D721Med (cell line): ENCODE measurements at regions not wholly inside any gene's neighbourhood (a gene's known extent, or its start where the extent isn't known, plus 50 kb on each side); places are given as distances from the start of the nearest gene placed in this dataset.

ENCODE experiments used
- DNase-seq: peaks from one replicate; pipeline ENCODE4 v3.0.0; 2011; ENCODE audit warnings: low spot score; ENCODE audit not compliant: insufficient read length
- FAIRE-seq: peaks from 2 replicates; lab custom pipeline; 2011; peaks lifted over from hg19 to GRCh38; lab: Jason Lieb, UNC
- TF ChIP-seq, protein P1 (sequence below): IDR thresholded peaks from 2 replicates; pipeline ENCODE4 v1.5.1; 2012; ENCODE audit warnings: mild to moderate bottlenecking, control low read depth; ENCODE audit not compliant: insufficient read depth; ENCODE audit errors: missing control alignments

- TF ChIP-seq, protein P1, sequence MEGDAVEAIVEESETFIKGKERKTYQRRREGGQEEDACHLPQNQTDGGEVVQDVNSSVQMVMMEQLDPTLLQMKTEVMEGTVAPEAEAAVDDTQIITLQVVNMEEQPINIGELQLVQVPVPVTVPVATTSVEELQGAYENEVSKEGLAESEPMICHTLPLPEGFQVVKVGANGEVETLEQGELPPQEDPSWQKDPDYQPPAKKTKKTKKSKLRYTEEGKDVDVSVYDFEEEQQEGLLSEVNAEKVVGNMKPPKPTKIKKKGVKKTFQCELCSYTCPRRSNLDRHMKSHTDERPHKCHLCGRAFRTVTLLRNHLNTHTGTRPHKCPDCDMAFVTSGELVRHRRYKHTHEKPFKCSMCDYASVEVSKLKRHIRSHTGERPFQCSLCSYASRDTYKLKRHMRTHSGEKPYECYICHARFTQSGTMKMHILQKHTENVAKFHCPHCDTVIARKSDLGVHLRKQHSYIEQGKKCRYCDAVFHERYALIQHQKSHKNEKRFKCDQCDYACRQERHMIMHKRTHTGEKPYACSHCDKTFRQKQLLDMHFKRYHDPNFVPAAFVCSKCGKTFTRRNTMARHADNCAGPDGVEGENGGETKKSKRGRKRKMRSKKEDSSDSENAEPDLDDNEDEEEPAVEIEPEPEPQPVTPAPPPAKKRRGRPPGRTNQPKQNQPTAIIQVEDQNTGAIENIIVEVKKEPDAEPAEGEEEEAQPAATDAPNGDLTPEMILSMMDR = no peak
- FAIRE-seq (no peak), DNase-seq (no peak)
Measured at GRCh38 chr18:22467760-22468553, 50.2 kb upstream of the CTAGE1 start.

DNA sequence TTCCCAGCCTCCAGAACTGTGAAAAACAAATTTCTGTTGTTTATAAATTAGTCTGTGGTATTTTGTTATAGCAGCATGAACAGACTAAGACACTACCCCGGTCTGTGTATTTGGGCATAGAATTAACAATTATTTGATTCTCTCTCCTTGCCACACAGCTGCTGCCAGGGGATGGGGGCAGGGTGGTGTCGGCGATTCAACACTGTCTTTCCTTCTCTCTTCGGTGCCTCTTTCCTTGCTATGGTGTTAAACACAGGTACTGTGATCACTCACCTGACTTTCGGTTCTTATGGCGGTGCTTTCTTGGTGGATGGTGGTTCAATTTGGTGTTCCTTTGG lies 50.8 kb upstream of the CTAGE1 start:
- no peak for FAIRE-seq

GRCh38 chr18:22469061-22469734 lies 51.5 kb upstream of the CTAGE1 start:
- TF ChIP-seq, protein P1 = no peak
- DNase-seq (no peak), FAIRE-seq (no peak)

More for the DNA sequence above, 50.8 kb upstream of the CTAGE1 start:
- TF ChIP-seq, protein P1 = no peak
- DNase-seq = no peak

DNA sequence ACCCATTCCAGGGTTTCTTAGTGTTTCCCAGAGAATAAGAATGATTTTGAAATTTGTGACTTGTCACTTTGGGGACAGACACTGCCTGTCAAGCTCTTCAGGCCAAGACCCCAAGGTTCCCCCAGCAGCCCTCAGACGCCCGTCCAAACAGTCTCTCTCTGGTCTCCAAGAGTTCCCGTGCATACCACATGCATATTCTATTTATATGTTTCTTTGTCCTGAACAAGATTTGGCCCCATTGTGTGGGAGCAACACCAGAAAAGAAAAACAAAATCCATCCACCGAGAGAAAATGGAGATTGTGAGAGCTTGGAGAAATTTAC lies 52.2 kb upstream of the CTAGE1 start:
- DNase-seq (no peak), FAIRE-seq (no peak)
- TF ChIP-seq, protein P1 = no peak

DNA sequence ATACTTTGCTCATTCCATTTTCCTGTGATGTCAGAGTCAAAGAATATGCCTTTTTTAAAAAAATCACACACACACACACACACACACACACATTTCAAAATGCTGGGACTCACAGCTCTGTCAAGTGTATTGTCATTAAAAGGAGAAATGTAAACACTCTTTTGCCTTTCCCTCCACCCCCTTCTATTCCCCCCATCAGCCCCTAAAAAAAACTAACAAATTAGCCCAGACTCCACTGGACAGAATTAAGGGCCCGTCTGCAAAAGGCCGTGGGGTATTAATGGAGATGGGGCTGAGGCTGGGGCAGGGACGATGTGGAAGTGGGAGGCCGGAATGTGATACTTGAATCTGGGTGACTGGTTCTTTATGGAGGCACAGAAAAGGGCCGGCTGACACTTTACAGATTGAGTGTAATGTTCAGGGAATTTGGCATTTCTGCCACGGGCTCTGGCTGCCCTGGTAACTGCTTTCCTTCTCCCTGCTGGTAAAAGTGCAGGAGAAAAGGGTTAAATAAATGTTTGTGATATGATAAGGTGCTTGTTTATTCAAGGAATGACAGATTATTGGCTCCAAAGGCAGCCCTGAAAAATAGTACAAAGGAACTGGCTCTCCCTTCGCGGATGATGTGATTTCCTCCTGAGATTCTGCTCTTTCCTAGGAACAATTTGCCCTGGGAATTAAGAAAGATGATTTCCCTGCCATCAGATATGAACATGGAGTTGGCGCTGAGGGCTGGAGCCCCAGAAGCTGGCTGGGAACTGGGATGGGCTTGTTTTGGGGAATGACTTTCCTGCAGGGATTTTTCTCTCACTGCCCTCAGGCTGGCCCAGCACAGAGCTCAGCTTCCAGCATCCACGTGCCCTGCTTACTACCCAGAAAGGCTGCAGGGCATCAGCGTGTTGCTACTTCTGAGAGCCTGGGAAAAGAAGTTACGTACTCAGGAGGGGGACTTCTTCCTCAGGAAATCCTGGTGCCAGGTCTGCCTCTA lies 52.8 kb upstream of the CTAGE1 start:
- FAIRE-seq (no peak), DNase-seq (no peak)
- TF ChIP-seq, protein P1 = no peak

- TF ChIP-seq, protein P1 = no peak
- FAIRE-seq (no peak), DNase-seq (no peak)
Measured at GRCh38 chr18:22471546-22472131, 53.9 kb upstream of the CTAGE1 start.
